Panc1 (cell line): ENCODE measurements at regions not wholly inside any gene's neighbourhood (a gene's known extent, or its start where the extent isn't known, plus 50 kb on each side); places are given as distances from the start of the nearest gene placed in this dataset.

Source experiments
- ATAC-seq: fragments of 200-7000 bp; cut with Tn5 transposase; 2 replicates; pipeline ENCODE4 v1.9.1; 2020; ENCODE audit warnings: mild to moderate bottlenecking, moderate library complexity
- BruUV-seq: library from RNA; stranded (reverse); fragments of 400-500 nt; replicated peaks from 2 replicates; lab custom pipeline; 2021; lab: Mats Ljungman, UMichigan
- CTCF ChIA-PET: fragments of 300-600 bp; sonication (Branson Sonifier 250); formaldehyde crosslinking; loops from one replicate; lab custom pipeline; 2022; ENCODE audit warnings: antibody characterized with exemption; lab: Charles Lee
- POLR2A ChIA-PET: fragments of 300-600 bp; sonication (Branson Sonifier 250); formaldehyde crosslinking; loops from one replicate; lab custom pipeline; 2022; ENCODE audit warnings: antibody characterized with exemption; lab: Charles Lee
- DNase-seq: peaks from one replicate; pipeline ENCODE4 v3.0.0-alpha.2; 2010; ENCODE audit warnings: low read depth, low spot score
- H3K27ac ChIP-seq: 2 replicates; pipeline ENCODE4 v1.5.1; 2011; ENCODE audit warnings: mild to moderate bottlenecking, low read length, inconsistent platforms
- H3K27me3 ChIP-seq: fragments of 200-500 bp; sonication (Bioruptor generic); 2 replicates; pipeline ENCODE4 v1.6.0; 2014; ENCODE audit warnings: low read length, inconsistent platforms; ENCODE audit not compliant: control insufficient read depth, insufficient read depth
- H3K36me3 ChIP-seq: fragments of 200-500 bp; sonication (Bioruptor generic); 2 replicates; pipeline ENCODE4 v1.5.1; 2014; ENCODE audit warnings: inconsistent platforms, mild to moderate bottlenecking, low read length, moderate library complexity; ENCODE audit not compliant: control insufficient read depth, insufficient read depth
- H3K4me1 ChIP-seq: 2 replicates; pipeline ENCODE4 v1.5.1; 2011; ENCODE audit warnings: inconsistent platforms, mild to moderate bottlenecking, low read length, moderate library complexity; ENCODE audit not compliant: control insufficient read depth, insufficient read depth
- H3K4me3 ChIP-seq, 2 experiments: 2 replicates each; pipeline ENCODE4 v1.5.1; 2011 to 2012; ENCODE audit warnings: low read depth in 2 of 2, low read length in 2 of 2, mild to moderate bottlenecking in 2 of 2, inconsistent platforms in 1 of 2, moderate library complexity in 1 of 2
- H3K9me3 ChIP-seq: fragments of 200-500 bp; sonication (Bioruptor generic); 2 replicates; pipeline ENCODE4 v1.5.1; 2014; ENCODE audit warnings: low read depth, mild to moderate bottlenecking, inconsistent platforms, low read length, moderate library complexity; ENCODE audit not compliant: control insufficient read depth, insufficient read depth
- CTCF ChIP-seq: fragments of 450-650 bp; IDR thresholded peaks from 2 replicates; pipeline ENCODE4 v1.5.1; 2017; ENCODE audit warnings: mild to moderate bottlenecking
- POLR2AphosphoS5 ChIP-seq: IDR thresholded peaks from 2 replicates; pipeline ENCODE4 v1.6.1; 2012; ENCODE audit warnings: mild to moderate bottlenecking, low read depth, low read length, moderate library complexity
- REST ChIP-seq, 2 experiments: IDR thresholded peaks; 2 replicates each; pipeline ENCODE4 v1.6.1; 2011 to 2012; ENCODE audit warnings: low read depth in 2 of 2, control low read depth in 1 of 2, low read length in 1 of 2, mild to moderate bottlenecking in 1 of 2, moderate library complexity in 1 of 2; ENCODE audit not compliant: insufficient read depth in 1 of 2
- SIN3A ChIP-seq: IDR thresholded peaks from 2 replicates; pipeline ENCODE4 v1.6.1; 2012; ENCODE audit warnings: low read depth, mild to moderate bottlenecking, low read length, moderate library complexity, borderline replicate concordance; ENCODE audit not compliant: insufficient read depth
- TCF7L2 ChIP-seq: IDR thresholded peaks from 2 replicates; pipeline ENCODE4 v1.6.1; 2011; ENCODE audit warnings: mild to moderate bottlenecking, low read depth, low read length, inconsistent platforms
- in situ Hi-C: cut with HindIII; loops from 2 replicates; pipeline ENCODE4 v1.10.0; 2016; ENCODE audit warnings: low sequenced_read_pairs, low pct_unique_long_range_greater_than_20kb
- intact Hi-C: fragments of 100-400 bp; cut with micrococcal nuclease; formaldehyde crosslinking; loops from one replicate; pipeline ENCODE4 v1.10.0; 2022; ENCODE audit not compliant: unreplicated experiment

- H3K36me3 ChIP-seq = no peaks in the 10 kb centered on the region
- intact Hi-C loops = no loop called here
- POLR2A ChIA-PET = no interaction called here
- DNase-seq (no peak), ATAC-seq (no peak)
- CTCF ChIA-PET = no interaction called here
- no TSS peak for BruUV-seq
- in situ Hi-C loops = no loop called here
- H3K9me3 ChIP-seq = no peaks in the 10 kb centered on the region
- TF ChIP-seq SIN3A (no peak), TCF7L2 (no peak), CTCF (no peak), REST (IDR thresholded peaks at IDR 0.05; ENCODE audit: insufficient read depth in 1 of 2, low read depth in 2 of 2, low read length in 1 of 2) (no peak), POLR2AphosphoS5 (no peak)
- H3K27ac ChIP-seq = no peak overlapping the region
- H3K4me3 ChIP-seq = no peak overlapping the region
- peaks cover 3% of the 10 kb centered on the region; the same call in 1 of the 2 replicates for H3K27me3 ChIP-seq
- no peaks in the 10 kb centered on the region for H3K4me1 ChIP-seq
Observed at GRCh38 chr7:67550801-67551436, 554.3 kb downstream of the TYW1 start.

- BruUV-seq = no TSS peak
Observed at GRCh38 chr7:67552738-67553137, 556.1 kb downstream of the TYW1 start.

More at GRCh38 chr7:67552738-67553137, 556.1 kb downstream of the TYW1 start:
- no peak for TF ChIP-seq REST (IDR thresholded peaks at IDR 0.05; ENCODE audit: insufficient read depth in 1 of 2, low read depth in 2 of 2, low read length in 1 of 2)
- TF ChIP-seq TCF7L2 = no peak
- TF ChIP-seq CTCF = no peak
- no peak for TF ChIP-seq POLR2AphosphoS5
- TF ChIP-seq SIN3A = no peak
- ATAC-seq (no peak), DNase-seq (no peak)
- ChIA-PET CTCF (no interaction called here), POLR2A (no interaction called here)
- Histone ChIP-seq H3K27ac (no peak overlapping the region), H3K27me3 (peaks cover 6% of the 10 kb centered on the region), H3K36me3 (no peaks in the 10 kb centered on the region), H3K4me1 (no peaks in the 10 kb centered on the region), H3K9me3 (no peaks in the 10 kb centered on the region), H3K4me3 (no peak overlapping the region)
- intact Hi-C loops (no loop called here), in situ Hi-C loops (no loop called here)
